Activated CD4-positive, CD25-positive, alpha-beta regulatory T cell treated with anti-CD3 and anti-CD28 coated beads, Interleukin-2, amount 50 U/mL, for 72 hours (primary cell): ENCODE measurements at regions not wholly inside any gene's neighbourhood (a gene's known extent, or its start where the extent isn't known, plus 50 kb on each side); places are given as distances from the start of the nearest gene placed in this dataset.
"Not testable (repeated sequence)": the region's sequence is repeated elsewhere in the genome, so short reads cannot be mapped to it uniquely, and the experiment has no call there.

ENCODE experiments used
- DNase-seq: peaks from one replicate; pipeline ENCODE4 v3.0.0; 2021

DNA sequence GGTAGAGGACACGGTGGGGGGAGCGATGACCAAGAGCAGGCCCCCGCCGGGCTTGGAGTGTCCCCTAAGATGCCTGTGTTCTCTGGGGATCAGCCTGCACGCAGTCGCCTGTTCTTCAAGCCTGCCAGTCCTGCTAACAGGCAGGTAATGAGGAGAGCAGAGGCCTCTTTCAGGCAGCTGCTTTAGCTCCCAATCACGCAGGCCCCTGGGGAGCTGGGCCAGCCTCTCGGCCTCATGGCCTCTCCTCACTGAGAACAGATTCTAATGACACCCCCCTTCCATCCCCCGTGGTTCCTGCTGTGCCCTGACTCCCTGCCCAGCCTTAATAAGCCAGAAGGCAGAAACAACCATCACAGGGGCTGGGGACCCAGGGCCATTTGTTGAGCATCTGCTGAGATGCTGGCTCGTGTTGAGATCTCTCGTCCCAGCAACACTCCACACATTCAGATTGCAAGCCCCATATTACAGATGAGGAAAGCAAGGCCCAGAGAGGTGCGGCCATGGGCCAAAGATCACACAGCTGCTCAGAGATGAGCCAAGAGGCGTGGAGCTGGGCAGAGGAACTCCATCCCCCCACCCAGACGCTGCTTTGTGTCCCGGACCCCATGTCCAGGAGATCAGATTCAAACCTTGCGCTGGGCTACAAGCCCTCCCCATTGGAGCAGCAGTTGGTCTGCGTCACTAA is 71.6 kb upstream of the CASZ1 start:
- DNase-seq, result no peak

DNA sequence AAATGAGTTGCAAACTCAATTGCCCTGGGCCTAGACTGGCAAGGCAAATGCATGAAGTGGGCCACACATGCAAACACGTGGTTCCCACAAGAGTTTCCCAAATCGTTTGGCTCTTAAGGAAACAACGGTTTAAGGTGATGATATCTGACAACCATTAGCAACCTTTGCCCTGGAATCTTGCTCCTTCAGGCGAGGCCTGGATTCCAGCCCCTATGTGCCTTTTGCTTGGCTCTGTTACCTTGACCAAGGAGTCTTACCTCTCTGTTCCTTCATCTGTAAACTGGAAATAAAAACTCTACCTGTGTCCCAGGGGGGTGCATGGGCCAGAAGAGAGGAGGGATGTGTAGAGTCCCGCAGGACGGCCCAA is 72.1 kb upstream of the CASZ1 start:
- no peak for DNase-seq

DNA sequence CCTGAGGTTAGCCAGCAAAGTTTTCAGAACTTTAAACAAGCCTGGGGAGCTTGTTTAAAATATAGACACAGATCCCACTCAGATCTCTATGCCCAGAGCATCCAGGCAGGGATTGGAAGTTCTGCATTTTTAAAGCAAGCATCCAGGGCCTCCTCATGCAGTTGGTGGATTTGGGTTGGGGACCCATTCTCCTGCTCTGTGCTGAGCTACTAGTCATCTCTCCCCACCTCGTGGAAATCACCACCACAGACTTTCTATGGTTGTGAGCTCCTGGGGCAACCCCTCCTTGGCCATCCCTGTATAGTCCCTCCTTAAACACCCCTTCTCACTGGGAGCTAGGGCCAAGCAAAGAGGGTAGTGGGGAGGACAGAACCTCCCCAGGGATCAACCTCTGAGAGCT is 73.5 kb upstream of the CASZ1 start:
- DNase-seq, result no peak

GRCh38 chr1:10870493-10871096 is 74.1 kb upstream of the CASZ1 start:
- no peak for DNase-seq

GRCh38 chr1:10873189-10873588 is 76.7 kb upstream of the CASZ1 start:
- no peak for DNase-seq

- DNase-seq, result no peak
These were observed 77.9 kb upstream of the CASZ1 start for GRCh38 chr1:10874351-10874750.

- DNase-seq, result no peak
These were observed 81.4 kb upstream of the CASZ1 start for GRCh38 chr1:10877894-10878293.

DNA sequence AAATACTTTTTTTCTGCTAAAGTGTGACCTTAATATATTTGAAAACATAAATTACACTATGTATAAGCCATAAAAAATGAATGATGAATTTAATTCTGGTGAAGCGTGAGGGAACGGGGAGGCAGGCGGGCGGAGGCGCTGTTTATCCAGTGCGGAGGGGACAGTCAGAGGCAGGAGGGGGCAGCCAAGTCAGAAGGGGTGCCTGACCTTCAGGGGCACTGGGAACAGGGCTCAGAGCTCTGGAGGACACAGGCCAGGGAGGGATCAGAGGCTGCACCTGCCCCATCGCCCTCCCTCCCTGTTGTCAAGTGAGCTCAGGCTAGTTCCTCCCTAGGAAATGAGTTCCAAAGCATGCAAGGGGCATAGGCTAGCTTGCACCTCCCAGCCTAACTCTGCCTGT is 82.0 kb upstream of the CASZ1 start:
- no peak for DNase-seq

DNA sequence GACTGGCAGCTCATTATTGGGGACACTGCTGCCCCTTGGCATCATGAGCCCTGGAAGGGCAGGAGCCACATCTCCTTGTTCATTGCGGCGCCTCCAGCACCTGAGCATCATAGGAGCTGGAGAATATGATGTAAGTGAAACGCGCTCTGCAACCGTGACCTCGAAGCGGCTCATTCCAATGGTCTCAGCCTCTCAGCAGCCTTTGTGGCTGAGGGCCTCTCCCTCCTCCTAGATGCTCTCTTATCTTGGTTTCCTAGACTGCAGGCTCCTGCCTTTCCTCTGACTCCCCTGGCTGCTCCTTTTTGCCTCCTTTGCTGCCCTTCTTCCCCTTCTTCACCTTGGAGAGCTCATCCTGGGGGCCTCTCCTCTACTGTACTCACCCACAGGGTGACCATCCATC is 83.6 kb upstream of the CASZ1 start:
- DNase-seq, result no peak

DNA sequence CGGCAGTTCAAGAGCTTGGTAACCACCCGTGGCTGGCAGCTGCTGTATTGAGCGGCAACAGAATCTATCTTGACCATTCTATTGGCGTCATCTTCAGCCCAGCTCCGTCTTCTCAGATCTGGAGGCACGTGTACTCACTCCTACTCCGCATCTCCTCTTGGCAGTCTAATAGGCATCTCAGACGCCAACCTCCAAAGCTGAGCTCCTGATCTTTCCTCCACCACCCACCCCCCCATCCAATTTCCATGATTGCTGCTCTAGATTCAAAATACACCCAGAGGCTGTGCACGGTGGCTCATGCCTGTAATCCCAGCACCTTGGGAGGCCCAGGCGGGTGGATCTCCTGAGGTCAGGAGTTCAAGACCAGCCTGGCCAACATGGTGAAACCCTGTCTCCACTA is 84.6 kb upstream of the CASZ1 start:
- DNase-seq, result no peak

- no peak for DNase-seq
These were observed 85.6 kb upstream of the CASZ1 start for GRCh38 chr1:10882069-10882468.

DNA sequence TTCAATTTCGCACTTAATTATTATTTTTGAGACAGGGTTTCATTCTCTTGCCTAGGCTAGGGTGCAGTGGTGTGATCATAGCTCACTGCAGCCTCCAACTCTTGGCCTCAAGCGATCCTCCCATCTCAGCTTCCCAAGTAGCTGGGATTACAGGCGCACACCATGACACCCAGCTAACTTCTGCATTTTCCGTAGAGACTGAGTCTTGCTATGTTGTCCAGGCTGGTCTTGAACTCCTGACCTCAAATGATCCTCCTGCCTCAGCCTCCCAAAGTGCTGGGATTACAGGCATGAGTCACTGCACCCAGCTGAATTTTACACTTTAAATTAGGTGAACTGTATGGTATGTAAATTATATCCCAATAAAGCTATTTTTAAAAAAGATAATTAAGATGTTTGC is 90.6 kb upstream of the CASZ1 start:
- DNase-seq, result not testable (repeated sequence)

GRCh38 chr1:10888291-10888690 is 91.8 kb upstream of the CASZ1 start:
- no peak for DNase-seq

GRCh38 chr1:10888791-10889649 is 92.6 kb upstream of the CASZ1 start:
- no peak for DNase-seq

GRCh38 chr1:10889650-10890353 is 93.4 kb upstream of the CASZ1 start:
- DNase-seq, result no peak

DNA sequence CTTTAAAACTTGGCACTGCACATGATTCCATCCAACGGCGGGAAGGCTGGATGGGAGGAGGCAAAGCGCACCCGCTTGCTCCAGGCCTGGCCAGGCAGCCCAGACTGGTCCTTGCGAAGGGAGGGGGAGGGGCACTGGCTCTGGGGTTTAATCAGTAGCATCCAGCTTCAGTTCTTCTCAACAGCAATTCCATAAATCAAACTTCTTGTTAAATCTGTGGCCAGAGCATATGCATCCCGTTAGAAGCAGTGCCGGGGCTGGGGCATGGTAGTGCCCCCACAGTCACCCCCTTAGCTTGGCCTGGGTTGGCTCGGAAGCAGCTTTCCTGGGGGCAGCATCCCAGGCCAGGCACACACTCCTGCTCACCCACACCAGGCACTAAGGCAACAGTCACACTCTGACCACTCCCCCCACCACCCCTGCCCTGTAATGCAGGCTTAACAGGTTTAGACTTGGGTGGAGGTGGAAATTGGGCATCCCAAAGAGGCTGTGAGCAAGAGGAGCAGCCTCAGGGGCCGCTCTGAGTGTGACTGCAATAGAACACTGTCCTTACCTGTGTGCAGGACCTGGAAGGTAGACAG is 94.1 kb upstream of the CASZ1 start:
- no peak for DNase-seq

DNA sequence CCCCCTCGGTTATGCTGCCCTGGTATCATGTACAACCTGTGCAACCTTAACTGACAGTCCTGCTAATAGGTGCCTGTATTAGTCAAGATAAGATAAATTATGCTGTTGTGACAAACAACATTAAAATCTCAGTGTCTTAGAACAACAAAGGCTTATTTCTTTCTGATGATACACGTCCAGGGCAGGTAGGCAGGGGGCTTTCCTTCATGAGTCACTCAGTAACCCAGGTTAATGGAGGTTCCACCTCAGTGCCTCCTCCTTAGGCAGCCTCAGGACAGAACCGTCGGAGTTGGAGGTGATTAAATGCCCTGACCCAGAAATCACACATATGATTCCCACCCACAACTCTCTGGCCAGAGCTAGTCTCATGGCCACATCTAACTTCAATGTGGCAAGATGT is 94.6 kb upstream of the CASZ1 start:
- DNase-seq, result no peak

DNA sequence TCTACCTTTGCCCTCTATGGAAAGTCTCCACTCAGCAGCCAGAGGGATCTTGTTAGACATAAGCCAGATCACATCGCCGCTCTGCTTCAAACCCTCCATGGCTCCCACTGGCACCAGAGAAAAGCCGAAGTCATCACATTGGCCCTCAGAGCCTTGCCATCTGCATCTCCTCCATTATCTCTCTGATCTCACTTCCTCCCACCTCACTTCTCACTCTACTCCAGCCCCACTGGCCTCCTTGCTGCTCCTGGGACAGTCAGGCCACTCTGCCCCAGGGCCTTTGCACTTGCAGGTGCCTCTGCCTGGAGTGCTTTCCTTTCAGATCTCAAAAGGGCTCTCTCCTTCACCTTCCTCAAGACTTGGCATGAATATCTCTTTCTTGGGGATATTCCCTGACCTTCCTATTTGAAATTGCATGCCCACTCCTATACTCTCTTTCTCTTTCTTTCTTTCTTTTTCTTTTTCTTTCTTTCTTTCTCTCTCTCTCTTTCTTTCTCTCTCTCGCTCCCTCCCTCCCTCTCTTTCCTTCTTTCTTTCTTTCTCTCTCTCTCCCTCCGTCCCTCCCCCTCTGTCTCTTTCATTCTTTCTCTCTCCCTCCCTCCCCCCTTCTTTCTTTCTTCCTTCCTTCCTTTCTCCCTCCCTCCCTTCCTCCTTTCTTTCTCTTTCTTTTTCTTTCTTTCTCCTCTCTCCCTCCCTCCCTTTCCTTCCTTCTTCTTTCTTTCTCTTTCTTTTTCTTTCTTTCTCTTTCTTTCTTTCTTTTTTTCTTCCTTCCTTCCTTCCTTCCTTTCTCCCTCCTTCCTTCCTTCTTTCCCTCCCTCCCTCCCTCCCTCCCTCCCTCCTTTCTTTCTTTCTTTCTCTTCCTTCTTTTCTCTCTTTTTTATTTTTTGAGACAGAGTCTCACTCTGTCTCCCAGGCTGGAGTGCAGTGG is 96.0 kb upstream of the CASZ1 start:
- no peak for DNase-seq

- no peak for DNase-seq
These were observed 99.2 kb upstream of the CASZ1 start for GRCh38 chr1:10895621-10896020.

DNA sequence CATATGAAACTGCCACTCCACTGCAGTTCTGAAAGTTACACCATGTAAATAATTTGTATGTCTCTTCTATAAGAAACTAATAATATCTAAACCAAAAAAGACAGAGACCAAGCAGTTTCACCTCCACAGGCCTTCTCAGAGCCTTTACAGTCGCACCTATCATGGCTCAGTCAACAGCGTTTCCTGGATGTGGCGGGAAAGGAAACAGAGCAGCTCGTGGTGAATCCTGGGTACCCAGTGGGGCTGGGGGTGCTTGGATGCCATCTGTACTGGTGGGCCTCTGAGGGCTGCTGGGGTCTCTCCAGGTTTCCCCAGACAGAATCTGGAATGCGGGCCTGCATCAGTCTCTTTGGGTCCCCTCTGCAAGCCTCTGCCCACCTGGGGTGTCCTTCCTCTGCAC is 100.2 kb upstream of the CASZ1 start:
- no peak for DNase-seq

DNA sequence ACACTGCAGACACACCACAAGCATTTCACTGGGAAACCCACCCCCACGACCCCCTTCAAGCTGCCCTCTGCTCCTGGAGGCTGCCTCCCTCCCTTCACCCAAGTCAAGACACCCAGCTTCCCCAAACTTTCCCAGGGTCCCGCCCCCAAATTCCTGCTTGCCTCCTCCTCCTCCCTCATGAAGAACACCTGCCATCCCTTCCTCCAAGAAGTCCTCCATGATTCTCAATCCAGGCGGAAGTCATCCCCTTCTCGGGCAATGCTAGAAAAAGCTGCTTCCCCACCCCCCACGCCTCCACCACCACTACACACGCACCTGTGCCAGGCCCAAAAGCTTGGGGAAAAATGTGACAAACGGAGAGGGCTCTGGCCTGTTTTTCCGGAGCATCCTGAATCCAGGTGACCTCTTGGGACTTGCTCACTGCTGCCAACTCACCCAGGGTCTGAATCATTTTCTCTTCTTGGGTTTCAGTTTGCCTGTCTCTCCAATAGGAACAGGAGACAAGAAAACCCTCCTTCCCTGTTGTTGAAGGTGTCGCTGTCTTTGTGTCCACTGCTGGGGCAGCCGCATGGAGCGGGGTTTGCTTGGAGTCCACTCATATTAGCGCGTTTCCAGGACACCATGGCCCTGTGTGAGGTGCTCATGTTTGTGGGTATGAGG is 101.0 kb upstream of the CASZ1 start:
- DNase-seq, result no peak
